ENCODE measurements at regions not wholly inside any gene's neighbourhood (a gene's known extent, or its start where the extent isn't known, plus 50 kb on each side); places are given as distances from the start of the nearest gene placed in this dataset.

- no peak overlapping the region for H3K4me3 ChIP-seq (ENCODE audit: low read depth in 1 of 3, low read length in 3 of 3)
- DNase-seq (no peak), FAIRE-seq (no peak)
- no peaks in the 10 kb centered on the region for H3K36me3 ChIP-seq (ENCODE audit: control insufficient read depth in 3 of 3, insufficient read depth in 2 of 3, low read depth in 1 of 3, low read length in 3 of 3)
- peaks cover 0 to 11% (median 0%) of the 10 kb centered on the region in 3 donors for H3K4me1 ChIP-seq (ENCODE audit: control insufficient read depth in 3 of 3, insufficient read depth in 2 of 3, low read depth in 1 of 3, low read length in 2 of 3)
- no peaks in the 10 kb centered on the region for H3K9me3 ChIP-seq (ENCODE audit: control insufficient read depth in 2 of 2, insufficient read depth in 1 of 2, low read depth in 1 of 2, low read length in 1 of 2)
- H3K27ac ChIP-seq (ENCODE audit: low read depth in 1 of 3, low read length in 2 of 3), result no peak overlapping the region
- peaks cover 0 to 1% (median 0%) of the 10 kb centered on the region in 3 donors for H3K27me3 ChIP-seq (ENCODE audit: control insufficient read depth in 3 of 3, insufficient read depth in 3 of 3, low read length in 3 of 3)
- WGBS, 3 donors, result 88 to 90% (median 88%) methylated on average over 9 of the region's 9 CpGs
These were observed 83.1 kb upstream of the FOXQ1 start for GRCh38 chr6:1228754-1229191.

DNA sequence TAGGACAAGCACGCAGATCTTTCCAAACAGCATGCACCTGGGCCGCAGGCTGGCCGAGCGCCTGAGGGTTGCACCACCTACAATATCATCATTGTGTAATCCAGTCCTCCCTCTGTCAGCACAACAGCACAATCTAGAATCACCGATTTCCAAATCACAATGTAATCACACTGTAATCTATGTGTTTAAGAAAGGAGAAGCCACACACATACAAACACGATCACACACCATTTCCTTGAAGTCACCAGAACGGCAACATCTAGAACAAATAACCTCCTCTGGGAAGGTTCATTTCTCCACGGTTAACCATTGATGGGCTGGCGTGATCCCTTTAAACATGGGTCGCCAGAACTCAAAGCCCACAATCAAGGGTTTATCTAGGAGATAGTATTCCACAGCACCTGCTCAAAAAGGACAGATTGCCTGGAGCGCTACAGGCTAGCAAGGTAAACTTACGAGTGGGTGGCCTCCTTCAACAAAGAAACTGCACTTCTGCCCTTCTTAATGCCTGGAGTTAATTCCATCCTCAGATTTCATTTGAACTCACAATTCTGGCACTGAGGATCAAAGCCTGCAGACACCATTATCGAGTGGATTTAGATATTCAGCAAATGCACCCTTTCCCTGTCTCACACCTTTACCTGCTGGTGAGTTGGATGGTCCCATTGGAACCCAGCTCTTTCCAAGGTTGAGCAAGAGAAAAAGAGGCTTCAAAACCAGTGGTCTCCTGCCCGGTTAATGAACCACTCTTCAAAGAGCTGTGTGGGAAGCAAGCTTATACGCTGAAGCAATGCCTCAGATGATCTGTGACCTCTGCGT, 83.8 kb upstream of the FOXQ1 start:
- Histone ChIP-seq H3K36me3 (ENCODE audit: control insufficient read depth in 3 of 3, insufficient read depth in 2 of 3, low read depth in 1 of 3, low read length in 3 of 3) (no peaks in the 10 kb centered on the region), H3K9me3 (ENCODE audit: control insufficient read depth in 2 of 2, insufficient read depth in 1 of 2, low read depth in 1 of 2, low read length in 1 of 2) (no peaks in the 10 kb centered on the region), H3K4me1 (ENCODE audit: control insufficient read depth in 3 of 3, insufficient read depth in 2 of 3, low read depth in 1 of 3, low read length in 2 of 3) (peaks cover 0 to 11% (median 0%) of the 10 kb centered on the region in 3 donors), H3K4me3 (ENCODE audit: low read depth in 1 of 3, low read length in 3 of 3) (no peak overlapping the region), H3K27ac (ENCODE audit: low read depth in 1 of 3, low read length in 2 of 3) (no peak overlapping the region), H3K27me3 (ENCODE audit: control insufficient read depth in 3 of 3, insufficient read depth in 3 of 3, low read length in 3 of 3) (peaks cover 0 to 1% (median 0%) of the 10 kb centered on the region in 3 donors)
- DNase-seq, result peak; percentile 9 to 39
- 34 to 64% (median 40%) methylated on average over 16 of the region's 16 CpGs for WGBS, 3 donors
- FAIRE-seq, result no peak

DNA sequence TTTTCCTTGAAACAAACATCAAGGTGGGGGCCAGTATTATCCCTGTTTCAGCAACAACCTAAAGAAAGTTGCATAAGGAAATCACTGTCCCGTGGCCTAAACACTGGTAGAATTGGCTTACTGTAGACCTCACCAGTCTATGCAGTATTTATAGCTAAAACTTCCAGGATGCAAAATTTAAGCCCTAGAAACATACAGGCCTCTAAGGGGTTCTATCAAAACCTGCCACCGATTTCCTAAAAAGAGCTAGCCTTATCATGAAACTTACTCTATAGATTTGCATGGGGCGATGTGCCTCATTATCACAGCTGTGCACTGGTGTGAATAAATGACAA, 84.3 kb upstream of the FOXQ1 start:
- Histone ChIP-seq H3K4me1 (ENCODE audit: control insufficient read depth in 3 of 3, insufficient read depth in 2 of 3, low read depth in 1 of 3, low read length in 2 of 3) (peaks cover 0 to 11% (median 0%) of the 10 kb centered on the region in 3 donors), H3K27me3 (ENCODE audit: control insufficient read depth in 3 of 3, insufficient read depth in 3 of 3, low read length in 3 of 3) (peaks cover 0 to 1% (median 0%) of the 10 kb centered on the region in 3 donors), H3K36me3 (ENCODE audit: control insufficient read depth in 3 of 3, insufficient read depth in 2 of 3, low read depth in 1 of 3, low read length in 3 of 3) (no peaks in the 10 kb centered on the region), H3K27ac (ENCODE audit: low read depth in 1 of 3, low read length in 2 of 3) (no peak overlapping the region), H3K9me3 (ENCODE audit: control insufficient read depth in 2 of 2, insufficient read depth in 1 of 2, low read depth in 1 of 2, low read length in 1 of 2) (no peaks in the 10 kb centered on the region), H3K4me3 (ENCODE audit: low read depth in 1 of 3, low read length in 3 of 3) (no peak overlapping the region)
- DNase-seq (no peak), FAIRE-seq (no peak)
- WGBS, 3 donors, result 36 to 62% (median 45%) methylated on average over 3 of the region's 3 CpGs

DNA sequence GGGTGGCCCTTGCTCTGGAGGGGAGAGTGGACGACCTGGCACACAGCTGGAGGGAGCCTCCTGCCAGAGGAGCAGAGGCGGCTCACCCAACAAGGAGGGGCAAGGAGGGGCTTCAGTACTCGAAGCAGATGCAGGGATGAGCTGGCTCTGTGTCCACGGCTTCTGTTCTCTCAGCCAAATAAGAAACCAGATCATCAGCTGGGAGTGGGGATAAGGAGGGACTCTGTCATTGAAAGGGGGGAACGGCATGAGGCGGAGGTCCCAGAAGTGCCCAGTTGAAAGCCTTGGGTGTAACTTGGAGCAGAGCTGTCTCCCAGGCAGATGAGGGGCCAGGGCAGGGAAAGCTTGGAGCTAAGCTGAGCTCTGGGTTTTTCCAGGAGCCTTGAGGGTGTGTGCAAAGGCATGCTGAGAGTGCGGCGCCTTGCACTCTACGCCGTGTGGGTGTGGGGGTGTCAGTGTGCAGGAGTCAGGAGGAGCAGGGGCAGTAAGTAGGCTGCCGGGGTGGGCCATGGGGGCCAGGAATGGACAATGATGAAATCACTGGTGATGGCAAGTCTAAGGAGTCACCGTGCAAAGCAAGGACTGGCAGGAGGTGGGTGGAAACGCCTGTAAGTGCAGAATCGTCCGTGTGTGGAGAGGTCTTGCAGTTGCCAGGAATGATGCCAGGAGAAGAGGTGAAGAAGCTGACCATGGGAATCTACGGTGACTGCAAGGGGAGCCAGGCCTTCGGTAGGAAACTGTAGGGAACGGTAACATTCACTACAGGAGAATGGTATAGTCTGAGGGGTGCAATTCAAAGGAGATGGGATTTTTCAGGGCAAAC, 85.4 kb upstream of the FOXQ1 start:
- WGBS, 3 donors, result 73 to 93% (median 88%) methylated on average over 18 of the region's 18 CpGs
- Histone ChIP-seq H3K36me3 (ENCODE audit: control insufficient read depth in 3 of 3, insufficient read depth in 2 of 3, low read depth in 1 of 3, low read length in 3 of 3) (no peaks in the 10 kb centered on the region), H3K27ac (ENCODE audit: low read depth in 1 of 3, low read length in 2 of 3) (no peak overlapping the region), H3K9me3 (ENCODE audit: control insufficient read depth in 2 of 2, insufficient read depth in 1 of 2, low read depth in 1 of 2, low read length in 1 of 2) (no peaks in the 10 kb centered on the region), H3K27me3 (ENCODE audit: control insufficient read depth in 3 of 3, insufficient read depth in 3 of 3, low read length in 3 of 3) (peaks cover 0 to 1% (median 0%) of the 10 kb centered on the region in 3 donors), H3K4me1 (ENCODE audit: control insufficient read depth in 3 of 3, insufficient read depth in 2 of 3, low read depth in 1 of 3, low read length in 2 of 3) (peaks cover 0 to 11% (median 0%) of the 10 kb centered on the region in 3 donors), H3K4me3 (ENCODE audit: low read depth in 1 of 3, low read length in 3 of 3) (no peak overlapping the region)
- no peak for DNase-seq
- no peak for FAIRE-seq

GRCh38 chr6:1224514-1224913, 87.4 kb upstream of the FOXQ1 start:
- no peak overlapping the region for H3K4me3 ChIP-seq (ENCODE audit: low read depth in 1 of 3, low read length in 3 of 3)
- DNase-seq, result no peak
- no peak for FAIRE-seq
- WGBS, 3 donors, result 86 to 92% (median 89%) methylated on average over 2 of the region's 2 CpGs
- H3K27me3 ChIP-seq (ENCODE audit: control insufficient read depth in 3 of 3, insufficient read depth in 3 of 3, low read length in 3 of 3), result no peaks in the 10 kb centered on the region
- peaks cover 0 to 6% (median 0%) of the 10 kb centered on the region in 3 donors for H3K4me1 ChIP-seq (ENCODE audit: control insufficient read depth in 3 of 3, insufficient read depth in 2 of 3, low read depth in 1 of 3, low read length in 2 of 3)
- no peaks in the 10 kb centered on the region for H3K36me3 ChIP-seq (ENCODE audit: control insufficient read depth in 3 of 3, insufficient read depth in 2 of 3, low read depth in 1 of 3, low read length in 3 of 3)
- no peaks in the 10 kb centered on the region for H3K9me3 ChIP-seq (ENCODE audit: control insufficient read depth in 2 of 2, insufficient read depth in 1 of 2, low read depth in 1 of 2, low read length in 1 of 2)
- no peak overlapping the region for H3K27ac ChIP-seq (ENCODE audit: low read depth in 1 of 3, low read length in 2 of 3)

DNA sequence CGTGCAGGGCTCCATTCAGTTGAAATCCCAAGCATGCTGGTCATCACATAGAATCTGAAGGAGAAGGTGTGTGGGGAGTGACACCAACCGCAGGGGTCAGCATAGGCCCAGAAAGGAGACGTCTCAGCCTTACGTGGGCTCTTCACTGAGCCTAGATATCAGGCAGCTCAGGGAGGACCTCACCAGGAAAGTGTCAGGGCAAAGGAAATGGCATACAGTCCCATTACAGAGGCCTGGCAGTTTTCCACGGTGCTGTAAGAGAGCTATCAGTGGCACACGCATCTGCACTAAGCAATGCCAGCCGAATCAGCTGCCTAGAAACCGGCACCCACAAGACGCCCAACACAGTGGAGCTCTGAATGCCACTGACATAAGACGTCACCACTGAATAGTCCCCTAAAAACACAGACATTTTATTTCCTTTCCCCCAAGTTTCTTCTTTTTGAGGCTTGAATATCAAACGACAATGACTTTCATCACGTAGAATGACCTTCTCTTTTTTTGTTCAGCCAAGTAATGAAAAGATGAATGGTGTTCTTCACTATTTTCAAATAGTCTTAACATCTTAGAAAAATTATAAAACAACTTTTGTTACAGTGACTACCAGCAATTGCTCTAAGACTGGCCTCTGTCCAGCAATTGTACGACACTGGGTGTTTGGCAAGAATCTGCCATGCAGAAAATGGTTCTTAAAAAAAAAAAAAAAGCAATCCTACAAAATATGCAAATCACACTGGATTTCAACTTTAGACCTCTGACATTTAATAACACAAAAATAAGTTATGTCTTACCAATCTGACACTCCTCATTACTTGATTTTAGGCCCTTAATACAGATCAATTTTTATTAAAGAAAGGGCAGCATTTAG, 88.9 kb upstream of the FOXQ1 start:
- no peaks in the 10 kb centered on the region for H3K27me3 ChIP-seq (ENCODE audit: control insufficient read depth in 3 of 3, insufficient read depth in 3 of 3, low read length in 3 of 3)
- H3K9me3 ChIP-seq (ENCODE audit: control insufficient read depth in 2 of 2, insufficient read depth in 1 of 2, low read depth in 1 of 2, low read length in 1 of 2), result no peaks in the 10 kb centered on the region
- H3K27ac ChIP-seq (ENCODE audit: low read depth in 1 of 3, low read length in 2 of 3), result no peak overlapping the region
- 81 to 92% (median 83%) methylated on average over 13 of the region's 13 CpGs for WGBS, 3 donors
- DNase-seq, result no peak
- no peak for FAIRE-seq
- no peaks in the 10 kb centered on the region for H3K36me3 ChIP-seq (ENCODE audit: control insufficient read depth in 3 of 3, insufficient read depth in 2 of 3, low read depth in 1 of 3, low read length in 3 of 3)
- H3K4me3 ChIP-seq (ENCODE audit: low read depth in 1 of 3, low read length in 3 of 3), result no peak overlapping the region
- H3K4me1 ChIP-seq (ENCODE audit: control insufficient read depth in 3 of 3, insufficient read depth in 2 of 3, low read depth in 1 of 3, low read length in 2 of 3), result peaks cover 0 to 6% (median 0%) of the 10 kb centered on the region in 3 donors

- Histone ChIP-seq H3K27ac (ENCODE audit: low read depth in 1 of 3, low read length in 2 of 3) (no peak overlapping the region), H3K4me3 (ENCODE audit: low read depth in 1 of 3, low read length in 3 of 3) (no peak overlapping the region), H3K36me3 (ENCODE audit: control insufficient read depth in 3 of 3, insufficient read depth in 2 of 3, low read depth in 1 of 3, low read length in 3 of 3) (no peaks in the 10 kb centered on the region), H3K9me3 (ENCODE audit: control insufficient read depth in 2 of 2, insufficient read depth in 1 of 2, low read depth in 1 of 2, low read length in 1 of 2) (no peaks in the 10 kb centered on the region), H3K4me1 (ENCODE audit: control insufficient read depth in 3 of 3, insufficient read depth in 2 of 3, low read depth in 1 of 3, low read length in 2 of 3) (no peaks in the 10 kb centered on the region), H3K27me3 (ENCODE audit: control insufficient read depth in 3 of 3, insufficient read depth in 3 of 3, low read length in 3 of 3) (no peaks in the 10 kb centered on the region)
- FAIRE-seq, result no peak
- 80 to 87% (median 80%) methylated on average over 5 of the region's 5 CpGs for WGBS, 3 donors
- no peak for DNase-seq
These were observed 94.5 kb upstream of the FOXQ1 start for GRCh38 chr6:1217396-1217795.

DNA sequence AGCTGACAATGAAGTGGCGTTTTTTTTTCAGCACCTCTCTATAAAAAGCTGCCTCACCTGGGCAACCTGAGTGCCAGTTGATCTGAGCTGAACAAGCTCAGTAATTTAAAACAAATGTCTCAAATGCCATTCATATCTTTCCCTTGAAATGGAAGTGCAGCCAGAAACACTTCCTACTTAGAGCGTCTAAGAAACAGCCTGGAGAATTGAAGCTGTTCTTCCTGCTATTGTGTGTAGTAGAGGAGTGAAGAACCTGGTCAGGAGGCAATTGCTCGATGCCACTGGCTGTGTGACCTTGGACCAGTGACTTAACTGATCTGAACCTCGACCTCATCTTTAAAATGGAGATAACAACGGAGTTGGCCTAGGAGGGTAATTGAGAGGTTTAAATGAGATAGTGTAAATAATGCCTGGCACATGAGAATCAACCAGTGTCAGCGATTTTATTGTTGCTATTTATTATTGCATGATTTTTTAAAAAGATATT, 95.4 kb upstream of the FOXQ1 start:
- no peaks in the 10 kb centered on the region for H3K36me3 ChIP-seq (ENCODE audit: control insufficient read depth in 3 of 3, insufficient read depth in 2 of 3, low read depth in 1 of 3, low read length in 3 of 3)
- no peaks in the 10 kb centered on the region for H3K9me3 ChIP-seq (ENCODE audit: control insufficient read depth in 2 of 2, insufficient read depth in 1 of 2, low read depth in 1 of 2, low read length in 1 of 2)
- H3K27me3 ChIP-seq (ENCODE audit: control insufficient read depth in 3 of 3, insufficient read depth in 3 of 3, low read length in 3 of 3), result no peaks in the 10 kb centered on the region
- H3K27ac ChIP-seq (ENCODE audit: low read depth in 1 of 3, low read length in 2 of 3), result no peak overlapping the region
- no peaks in the 10 kb centered on the region for H3K4me1 ChIP-seq (ENCODE audit: control insufficient read depth in 3 of 3, insufficient read depth in 2 of 3, low read depth in 1 of 3, low read length in 2 of 3)
- H3K4me3 ChIP-seq (ENCODE audit: low read depth in 1 of 3, low read length in 3 of 3), result no peak overlapping the region
- FAIRE-seq, result no peak
- WGBS, 3 donors, result 24 to 57% (median 27%) methylated on average over 6 of the region's 6 CpGs
- DNase-seq, result peak in 1 of 2 donors; percentile 36

Measured in small intestine (tissue), 7 donors.